ENCODE measurements at regions not wholly inside any gene's neighbourhood (a gene's known extent, or its start where the extent isn't known, plus 50 kb on each side); places are given as distances from the start of the nearest gene placed in this dataset.

- TF ChIP-seq PHF8 (conservative IDR thresholded peaks at IDR 0.05; ENCODE audit: low read depth, low read length), result no peak
- TF ChIP-seq SIN3A (conservative IDR thresholded peaks at IDR 0.05 in 1 of 2, IDR thresholded peaks at IDR 0.05 in 1 of 2; ENCODE audit: low read depth in 1 of 2, low read length in 2 of 2), result no peak
- TF ChIP-seq GTF2F1 (IDR thresholded peaks at IDR 0.05; ENCODE audit: borderline replicate concordance, low read depth, low read length), result no peak
- no peak for TF ChIP-seq ATF2 (IDR thresholded peaks at IDR 0.05; ENCODE audit: low read length)
Observed at GRCh38 chr2:116874021-116874420, 940.5 kb upstream of the DDX18 start (continued).
